MM.1S (cell line): ENCODE measurements at regions not wholly inside any gene's neighbourhood (a gene's known extent, or its start where the extent isn't known, plus 50 kb on each side); places are given as distances from the start of the nearest gene placed in this dataset.

Source experiments
- DNase-seq: peaks from one replicate; pipeline ENCODE4 v3.0.0-alpha.2; 2015
- H2AFZ ChIP-seq: fragments of 300-600 bp; sonication (generic); 2 replicates; pipeline ENCODE4 v1.6.0; 2016; ENCODE audit warnings: antibody characterized with exemption, low read length
- H3F3A ChIP-seq: fragments of 300-600 bp; sonication (generic); 2 replicates; pipeline ENCODE4 v1.6.1; 2016; ENCODE audit warnings: mild to moderate bottlenecking, antibody characterized with exemption, low read length, moderate library complexity, mixed read lengths; ENCODE audit not compliant: insufficient read depth
- H3K27ac ChIP-seq: fragments of 300-600 bp; sonication (generic); 2 replicates; pipeline ENCODE4 v1.5.1; 2016; ENCODE audit warnings: mild to moderate bottlenecking, low read length
- H3K27me3 ChIP-seq: fragments of 300-600 bp; sonication (generic); replicated peaks from 2 replicates; pipeline ENCODE4 v1.6.0; 2016; ENCODE audit warnings: low read length; ENCODE audit not compliant: insufficient read depth
- H3K36me3 ChIP-seq: fragments of 300-600 bp; sonication (generic); replicated peaks from 2 replicates; pipeline ENCODE4 v1.6.1; 2016; ENCODE audit warnings: mild to moderate bottlenecking, low read length, mixed read lengths; ENCODE audit not compliant: insufficient read depth
- H3K4me1 ChIP-seq: fragments of 300-600 bp; sonication (generic); 2 replicates; pipeline ENCODE4 v1.6.1; 2016; ENCODE audit warnings: low read length, mixed read lengths
- H3K4me2 ChIP-seq: fragments of 300-600 bp; sonication (generic); 2 replicates; pipeline ENCODE4 v1.6.0; 2016; ENCODE audit warnings: low read depth, low read length
- H3K4me3 ChIP-seq: fragments of 300-600 bp; sonication (generic); 2 replicates; pipeline ENCODE4 v1.5.1; 2016; ENCODE audit warnings: low read length, mixed read lengths
- H3K79me2 ChIP-seq: fragments of 300-600 bp; sonication (generic); 2 replicates; pipeline ENCODE4 v1.6.1; 2016; ENCODE audit warnings: mixed run types, low read length, mixed read lengths
- H3K9ac ChIP-seq: fragments of 300-600 bp; sonication (generic); 2 replicates; pipeline ENCODE4 v1.6.1; 2016; ENCODE audit warnings: low read length, mixed read lengths
- H3K9me2 ChIP-seq: fragments of 300-600 bp; sonication (generic); replicated peaks from 2 replicates; pipeline ENCODE4 v1.6.1; 2016; ENCODE audit warnings: mild to moderate bottlenecking, low read length, mixed read lengths; ENCODE audit not compliant: insufficient read depth
- H3K9me3 ChIP-seq: fragments of 300-600 bp; sonication (generic); replicated peaks from 2 replicates; pipeline ENCODE4 v1.6.1; 2016; ENCODE audit warnings: mild to moderate bottlenecking, low read length, mixed read lengths; ENCODE audit not compliant: insufficient read depth
- H4K20me1 ChIP-seq: fragments of 300-600 bp; sonication (generic); 2 replicates; pipeline ENCODE4 v1.6.1; 2016; ENCODE audit warnings: mild to moderate bottlenecking, low read length, moderate library complexity, mixed read lengths; ENCODE audit not compliant: insufficient read depth
- EZH2 ChIP-seq: fragments of 300-600 bp; sonication (generic); optimal IDR thresholded peaks from 2 replicates; pipeline ENCODE3; 2017; ENCODE audit warnings: low read depth, mild to moderate bottlenecking, antibody characterized with exemption, low read length, mixed read lengths
- EZH2phosphoT487 ChIP-seq: fragments of 300-600 bp; sonication (generic); IDR thresholded peaks from 2 replicates; pipeline ENCODE4 v1.6.1; 2018; ENCODE audit warnings: antibody characterized with exemption, low read length
- TF ChIP-seq, protein P1 (sequence below): fragments of 300-600 bp; sonication (generic); IDR thresholded peaks from 2 replicates; pipeline ENCODE4 v1.5.1; 2016; ENCODE audit warnings: antibody characterized with exemption, low read length, mixed read lengths

GRCh38 chr5:171569065-171569712, 149.7 kb downstream of the FGF18 start:
- H3F3A ChIP-seq = no peaks in the 10 kb centered on the region
- H3K9me3 ChIP-seq = no peaks in the 10 kb centered on the region
- H3K4me3 ChIP-seq = no peak overlapping the region
- H3K79me2 ChIP-seq = no peaks in the 10 kb centered on the region
- no peaks in the 10 kb centered on the region for H4K20me1 ChIP-seq
- H2AFZ ChIP-seq = no peak overlapping the region
- H3K27ac ChIP-seq = no peak overlapping the region
- no peaks in the 10 kb centered on the region for H3K4me1 ChIP-seq
- no peak for DNase-seq
- no peaks in the 10 kb centered on the region for H3K36me3 ChIP-seq
- TF ChIP-seq EZH2 = no peak
- TF ChIP-seq, protein P1, sequence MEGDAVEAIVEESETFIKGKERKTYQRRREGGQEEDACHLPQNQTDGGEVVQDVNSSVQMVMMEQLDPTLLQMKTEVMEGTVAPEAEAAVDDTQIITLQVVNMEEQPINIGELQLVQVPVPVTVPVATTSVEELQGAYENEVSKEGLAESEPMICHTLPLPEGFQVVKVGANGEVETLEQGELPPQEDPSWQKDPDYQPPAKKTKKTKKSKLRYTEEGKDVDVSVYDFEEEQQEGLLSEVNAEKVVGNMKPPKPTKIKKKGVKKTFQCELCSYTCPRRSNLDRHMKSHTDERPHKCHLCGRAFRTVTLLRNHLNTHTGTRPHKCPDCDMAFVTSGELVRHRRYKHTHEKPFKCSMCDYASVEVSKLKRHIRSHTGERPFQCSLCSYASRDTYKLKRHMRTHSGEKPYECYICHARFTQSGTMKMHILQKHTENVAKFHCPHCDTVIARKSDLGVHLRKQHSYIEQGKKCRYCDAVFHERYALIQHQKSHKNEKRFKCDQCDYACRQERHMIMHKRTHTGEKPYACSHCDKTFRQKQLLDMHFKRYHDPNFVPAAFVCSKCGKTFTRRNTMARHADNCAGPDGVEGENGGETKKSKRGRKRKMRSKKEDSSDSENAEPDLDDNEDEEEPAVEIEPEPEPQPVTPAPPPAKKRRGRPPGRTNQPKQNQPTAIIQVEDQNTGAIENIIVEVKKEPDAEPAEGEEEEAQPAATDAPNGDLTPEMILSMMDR = no peak
- no peak for TF ChIP-seq EZH2phosphoT487
- no peaks in the 10 kb centered on the region for H3K9me2 ChIP-seq
- H3K9ac ChIP-seq = no peak overlapping the region
- H3K4me2 ChIP-seq = no peak overlapping the region
- H3K27me3 ChIP-seq = no peaks in the 10 kb centered on the region

- Histone ChIP-seq H3K4me1 (no peaks in the 10 kb centered on the region), H3K9me3 (no peaks in the 10 kb centered on the region), H3K36me3 (no peaks in the 10 kb centered on the region), H4K20me1 (no peaks in the 10 kb centered on the region), H3K4me3 (no peak overlapping the region), H3K27ac (no peak overlapping the region), H3K9me2 (no peaks in the 10 kb centered on the region), H3F3A (no peaks in the 10 kb centered on the region), H2AFZ (no peak overlapping the region), H3K9ac (no peak overlapping the region), H3K27me3 (no peaks in the 10 kb centered on the region), H3K4me2 (no peak overlapping the region), H3K79me2 (no peaks in the 10 kb centered on the region)
- DNase-seq = no peak
- TF ChIP-seq, protein P1 = no peak
- TF ChIP-seq EZH2phosphoT487 (no peak), EZH2 (no peak)
Measured at GRCh38 chr5:171570244-171570825, 150.9 kb downstream of the FGF18 start.

- TF ChIP-seq, protein P1 = no peak
- TF ChIP-seq EZH2phosphoT487 (no peak), EZH2 (no peak)
- H3K27ac ChIP-seq = no peak overlapping the region
Measured at GRCh38 chr5:171571663-171572062, 152.2 kb downstream of the FGF18 start.

More at GRCh38 chr5:171571663-171572062, 152.2 kb downstream of the FGF18 start:
- Histone ChIP-seq H3K4me2 (no peak overlapping the region), H3F3A (no peaks in the 10 kb centered on the region), H3K27me3 (no peaks in the 10 kb centered on the region), H4K20me1 (no peaks in the 10 kb centered on the region), H3K9me2 (no peaks in the 10 kb centered on the region), H3K4me3 (no peak overlapping the region), H3K36me3 (no peaks in the 10 kb centered on the region), H3K4me1 (no peaks in the 10 kb centered on the region), H3K79me2 (no peaks in the 10 kb centered on the region), H3K9me3 (no peaks in the 10 kb centered on the region), H3K9ac (no peak overlapping the region), H2AFZ (no peak overlapping the region)
- no peak for DNase-seq
